Mucosa of rectum (tissue), 2 donors: ENCODE measurements at regions not wholly inside any gene's neighbourhood (a gene's known extent, or its start where the extent isn't known, plus 50 kb on each side); places are given as distances from the start of the nearest gene placed in this dataset.

Source experiments
- H3K27ac ChIP-seq, 2 donors: one replicate each; pipeline ENCODE4 v1.7.0; 2013; ENCODE audit warnings: inconsistent platforms in 2 of 2, low read depth in 2 of 2, low read length in 2 of 2
- H3K27me3 ChIP-seq, 2 donors: one replicate each; pipeline ENCODE4 v1.7.0; 2013; ENCODE audit warnings: low read length in 2 of 2; ENCODE audit not compliant: control insufficient read depth in 2 of 2, insufficient read depth in 2 of 2
- H3K36me3 ChIP-seq, 2 donors: one replicate each; pipeline ENCODE4 v1.7.0; 2013; ENCODE audit warnings: low read length in 2 of 2; ENCODE audit not compliant: control insufficient read depth in 2 of 2, insufficient read depth in 2 of 2
- H3K4me1 ChIP-seq, 2 donors: one replicate each; pipeline ENCODE4 v1.7.0; 2013; ENCODE audit warnings: low read length in 2 of 2, mild to moderate bottlenecking in 1 of 2; ENCODE audit not compliant: control insufficient read depth in 2 of 2, insufficient read depth in 2 of 2
- H3K4me3 ChIP-seq, 2 donors: one replicate each; pipeline ENCODE4 v1.7.0; 2013; ENCODE audit warnings: low read length in 2 of 2
- H3K9ac ChIP-seq, 2 donors: one replicate each; pipeline ENCODE4 v1.7.0; 2013; ENCODE audit warnings: low read length in 2 of 2, low read depth in 1 of 2, mild to moderate bottlenecking in 1 of 2
- H3K9me3 ChIP-seq, 2 donors: one replicate each; pipeline ENCODE4 v1.7.0; 2013; ENCODE audit warnings: low read length in 2 of 2; ENCODE audit not compliant: control insufficient read depth in 2 of 2
- donor health status: healthy.
- donor health status: Normal muscosa, but diverticular disease.

GRCh38 chr6:139832493-139833305, 458.3 kb upstream of the CITED2 start:
- Histone ChIP-seq H3K36me3 (no peaks in the 10 kb centered on the region), H3K9me3 (no peaks in the 10 kb centered on the region), H3K4me3 (no peak overlapping the region), H3K27me3 (no peaks in the 10 kb centered on the region), H3K4me1 (no peaks in the 10 kb centered on the region), H3K9ac (no peak overlapping the region), H3K27ac (no peak overlapping the region)

GRCh38 chr6:139829576-139829975, 455.1 kb upstream of the CITED2 start:
- Histone ChIP-seq H3K27ac (no peak overlapping the region), H3K4me1 (no peaks in the 10 kb centered on the region), H3K4me3 (no peak overlapping the region), H3K9ac (no peak overlapping the region), H3K27me3 (no peaks in the 10 kb centered on the region), H3K36me3 (no peaks in the 10 kb centered on the region), H3K9me3 (no peaks in the 10 kb centered on the region)

- no peak overlapping the region for H3K4me3 ChIP-seq
These were observed 454.5 kb upstream of the CITED2 start for GRCh38 chr6:139828751-139829519.

GRCh38 chr6:139825935-139826374, 451.5 kb upstream of the CITED2 start:
- Histone ChIP-seq H3K4me1 (no peaks in the 10 kb centered on the region), H3K9ac (no peak overlapping the region), H3K36me3 (no peaks in the 10 kb centered on the region), H3K4me3 (no peak overlapping the region), H3K27ac (no peak overlapping the region), H3K9me3 (no peaks in the 10 kb centered on the region), H3K27me3 (no peaks in the 10 kb centered on the region)

More at GRCh38 chr6:139828751-139829519, 454.5 kb upstream of the CITED2 start:
- Histone ChIP-seq H3K27ac (no peak overlapping the region), H3K9me3 (no peaks in the 10 kb centered on the region), H3K36me3 (no peaks in the 10 kb centered on the region), H3K27me3 (no peaks in the 10 kb centered on the region), H3K4me1 (no peaks in the 10 kb centered on the region), H3K9ac (no peak overlapping the region)

GRCh38 chr6:139824864-139825263, 450.4 kb upstream of the CITED2 start:
- H3K9me3 ChIP-seq = no peaks in the 10 kb centered on the region
- H3K27me3 ChIP-seq = no peaks in the 10 kb centered on the region
- no peaks in the 10 kb centered on the region for H3K4me1 ChIP-seq
- H3K27ac ChIP-seq = no peak overlapping the region
- H3K36me3 ChIP-seq = no peaks in the 10 kb centered on the region
- no peak overlapping the region for H3K4me3 ChIP-seq
- no peak overlapping the region for H3K9ac ChIP-seq

GRCh38 chr6:139823808-139824126, 449.3 kb upstream of the CITED2 start:
- Histone ChIP-seq H3K4me1 (no peaks in the 10 kb centered on the region), H3K36me3 (no peaks in the 10 kb centered on the region), H3K27me3 (no peaks in the 10 kb centered on the region), H3K9ac (no peak overlapping the region), H3K4me3 (no peak overlapping the region), H3K27ac (no peak overlapping the region), H3K9me3 (no peaks in the 10 kb centered on the region)

DNA sequence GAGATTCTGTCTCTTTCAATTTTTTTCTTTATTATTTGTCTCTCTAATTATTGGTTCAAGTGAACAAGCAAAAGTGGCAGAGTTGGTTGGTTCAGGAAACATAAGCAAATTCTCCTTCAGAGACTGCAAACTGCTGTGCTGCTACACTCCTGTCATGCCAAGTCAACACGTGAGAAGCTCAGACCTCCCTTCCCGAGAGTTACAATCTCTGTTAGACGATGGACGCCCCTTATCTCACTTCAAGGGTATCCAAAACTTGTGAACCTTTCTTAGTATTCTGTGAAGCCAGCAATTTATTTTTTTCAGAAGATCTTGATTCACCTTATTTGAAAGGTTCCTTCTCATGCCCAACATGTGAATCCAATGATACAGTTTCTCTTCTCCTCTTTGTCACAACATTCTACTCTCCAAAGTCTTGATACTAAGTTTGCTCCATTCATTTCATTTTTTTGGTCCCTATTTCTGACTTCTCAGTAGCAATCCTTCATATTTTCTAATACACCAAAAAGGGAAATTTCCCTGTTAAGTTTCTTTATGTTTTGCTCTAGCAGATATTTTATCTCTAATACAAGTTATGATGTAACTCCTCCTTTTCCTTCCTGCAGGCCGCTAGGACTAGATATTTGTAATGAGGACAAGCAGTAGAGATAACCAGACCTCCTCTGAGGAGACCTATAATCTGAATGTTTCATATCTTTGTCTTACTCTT, 448.8 kb upstream of the CITED2 start:
- H3K9ac ChIP-seq = no peak overlapping the region
- no peaks in the 10 kb centered on the region for H3K9me3 ChIP-seq
- H3K4me1 ChIP-seq = no peaks in the 10 kb centered on the region
- no peaks in the 10 kb centered on the region for H3K27me3 ChIP-seq
- no peak overlapping the region for H3K27ac ChIP-seq
- H3K4me3 ChIP-seq = no peak overlapping the region
- no peaks in the 10 kb centered on the region for H3K36me3 ChIP-seq

DNA sequence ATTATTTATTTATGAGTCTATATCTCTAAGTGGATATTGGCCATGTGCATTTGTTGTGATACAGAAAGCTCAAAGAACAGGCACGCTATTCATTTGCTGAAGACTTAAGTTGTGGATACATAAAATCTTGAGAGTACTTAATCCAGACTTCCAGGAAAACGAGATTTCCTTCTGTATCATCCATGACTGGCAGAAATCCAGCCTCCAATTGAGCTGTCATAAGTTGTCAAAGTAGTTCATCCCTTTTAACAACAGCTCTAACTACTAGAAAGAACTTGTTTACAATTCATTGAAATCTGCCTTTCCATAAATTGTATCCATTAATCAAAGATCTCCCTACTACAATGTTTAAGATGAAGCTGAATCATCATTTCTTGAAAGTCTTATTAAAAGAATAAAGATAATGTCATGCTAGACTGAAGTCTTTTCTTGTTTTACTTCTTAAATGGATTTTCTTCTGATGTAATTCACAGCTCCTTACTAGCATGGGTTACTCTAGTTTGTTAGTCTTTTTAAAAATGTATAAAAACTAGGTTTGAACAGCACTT, 447.3 kb upstream of the CITED2 start:
- no peak overlapping the region for H3K27ac ChIP-seq
- no peaks in the 10 kb centered on the region for H3K36me3 ChIP-seq
- no peaks in the 10 kb centered on the region for H3K4me1 ChIP-seq
- H3K27me3 ChIP-seq = no peaks in the 10 kb centered on the region
- H3K4me3 ChIP-seq = no peak overlapping the region
- no peaks in the 10 kb centered on the region for H3K9me3 ChIP-seq
- H3K9ac ChIP-seq = no peak overlapping the region

DNA sequence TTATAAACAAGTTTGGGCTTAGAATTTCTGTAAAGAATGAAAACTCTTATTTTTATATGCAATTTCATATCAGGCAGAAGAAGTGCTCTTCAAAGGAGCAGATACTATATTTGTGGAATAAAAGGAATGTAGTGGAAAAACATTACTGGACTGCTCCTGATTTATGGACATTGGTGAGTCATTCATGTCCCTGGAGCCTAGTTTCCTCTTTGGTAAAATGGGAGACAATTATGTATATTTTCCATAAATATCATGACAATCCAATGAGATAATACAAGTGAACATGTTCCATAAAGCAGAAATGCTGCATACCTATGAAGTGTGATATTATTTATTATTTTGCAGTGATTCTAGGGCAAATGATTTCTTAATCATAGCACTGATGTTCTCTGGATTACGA, 445.8 kb upstream of the CITED2 start:
- Histone ChIP-seq H3K9ac (no peak overlapping the region), H3K27me3 (no peaks in the 10 kb centered on the region), H3K4me3 (no peak overlapping the region), H3K36me3 (no peaks in the 10 kb centered on the region), H3K4me1 (no peaks in the 10 kb centered on the region), H3K27ac (no peak overlapping the region), H3K9me3 (no peaks in the 10 kb centered on the region)

GRCh38 chr6:139819776-139820175, 445.3 kb upstream of the CITED2 start:
- no peaks in the 10 kb centered on the region for H3K9me3 ChIP-seq
- H3K4me1 ChIP-seq = no peaks in the 10 kb centered on the region
- no peak overlapping the region for H3K4me3 ChIP-seq
- no peak overlapping the region for H3K27ac ChIP-seq
- no peaks in the 10 kb centered on the region for H3K36me3 ChIP-seq
- H3K9ac ChIP-seq = no peak overlapping the region
- no peaks in the 10 kb centered on the region for H3K27me3 ChIP-seq
